GM12878 (cell line): ENCODE measurements at regions not wholly inside any gene's neighbourhood (a gene's known extent, or its start where the extent isn't known, plus 50 kb on each side); places are given as distances from the start of the nearest gene placed in this dataset.

ENCODE experiments used
- ATAC-seq: fragments of 200-7000 bp; cut with Tn5 transposase; 3 replicates; pipeline ENCODE4 v1.9.1; 2020; ENCODE audit warnings: mild to moderate bottlenecking, moderate library complexity
- BruUV-seq: library from RNA; stranded (reverse); fragments of 400-500 nt; replicated peaks from 2 replicates; lab custom pipeline; 2021; lab: Mats Ljungman, UMichigan
- CTCF ChIA-PET: fragments of 300-600 bp; sonication (Branson Sonifier 250); formaldehyde crosslinking; extraction: SDS; loops from one replicate; lab custom pipeline; 2021; ENCODE audit warnings: inconsistent platforms; lab: Yijun Ruan, JAX
- POLR2A ChIA-PET: fragments of 350-600 bp; formaldehyde crosslinking; extraction: SDS; loops from one replicate; lab custom pipeline; 2021; ENCODE audit warnings: inconsistent platforms; lab: Charles Lee
- RAD21 ChIA-PET: fragments of 300-600 bp; sonication (Branson Sonifier 250); formaldehyde crosslinking; loops from one replicate; lab custom pipeline; 2023; ENCODE audit warnings: antibody characterized with exemption; ENCODE audit not compliant: unreplicated experiment; lab: Charles Lee
- SMC1A ChIA-PET: fragments of 300-600 bp; sonication (Branson Sonifier 250); formaldehyde crosslinking; loops from one replicate; lab custom pipeline; 2023; ENCODE audit not compliant: unreplicated experiment, uncharacterized antibody; lab: Charles Lee
- DNase-seq: peaks from one replicate; pipeline ENCODE4 v3.0.0-alpha.2; 2011; ENCODE audit warnings: low read depth, low spot score
- FAIRE-seq: peaks from 3 replicates; lab custom pipeline; 2011; peaks lifted over from hg19 to GRCh38; lab: Jason Lieb, UNC
- H2AFZ ChIP-seq: 2 replicates; pipeline ENCODE4 v1.6.0; 2011; ENCODE audit warnings: low read depth, low read length, control low read depth; ENCODE audit not compliant: control insufficient read depth
- H3K27ac ChIP-seq: 2 replicates; pipeline ENCODE4 v1.5.1; 2011; ENCODE audit warnings: control low read depth; ENCODE audit not compliant: control insufficient read depth, insufficient read depth
- H3K27me3 ChIP-seq, 2 experiments: replicated peaks in 1 of 2; 2 replicates each; pipeline versions ENCODE4 v1.6.0 to v1.6.1; 2011; ENCODE audit warnings: low read length in 1 of 2; ENCODE audit not compliant: control insufficient read depth in 2 of 2, insufficient read depth in 2 of 2
- H3K36me3 ChIP-seq, 2 experiments: 2 replicates each; pipeline ENCODE4 v1.5.1; 2011; ENCODE audit warnings: low read length in 1 of 2; ENCODE audit not compliant: control insufficient read depth in 2 of 2, insufficient read depth in 2 of 2
- H3K4me1 ChIP-seq: 2 replicates; pipeline ENCODE4 v1.6.1; 2011; ENCODE audit warnings: mild to moderate bottlenecking, low read length, moderate library complexity, mixed read lengths; ENCODE audit not compliant: control insufficient read depth, insufficient read depth
- H3K4me2 ChIP-seq: 2 replicates; pipeline ENCODE4 v1.6.0; 2011; ENCODE audit warnings: control low read depth; ENCODE audit not compliant: control insufficient read depth, insufficient read depth
- H3K4me3 ChIP-seq: fragments of 200-600 bp; sonication (generic); 2 replicates; pipeline ENCODE4 v1.5.1; 2016
- H3K79me2 ChIP-seq: 2 replicates; pipeline ENCODE4 v1.6.0; 2011; ENCODE audit warnings: low read length; ENCODE audit not compliant: control insufficient read depth, insufficient read depth
- H3K9ac ChIP-seq: 2 replicates; pipeline ENCODE4 v1.8.0; 2011; ENCODE audit warnings: low read length, control low read depth, mixed read lengths; ENCODE audit not compliant: control insufficient read depth, insufficient read depth
- H3K9me3 ChIP-seq: replicated peaks from 3 replicates; pipeline ENCODE4 v1.5.1; 2011; ENCODE audit warnings: mild to moderate bottlenecking, low read length; ENCODE audit not compliant: control insufficient read depth, insufficient read depth
- H4K20me1 ChIP-seq: 2 replicates; pipeline ENCODE4 v1.6.0; 2011; ENCODE audit not compliant: control insufficient read depth, insufficient read depth
- BACH1 ChIP-seq: fragments of 450-650 bp; IDR thresholded peaks from 2 replicates; pipeline ENCODE4 v1.6.1; 2017; ENCODE audit warnings: mild to moderate bottlenecking, borderline replicate concordance
- CEBPB ChIP-seq, 2 experiments: fragments of 150-350 bp in 1 of 2; IDR thresholded peaks; 2 replicates each; pipeline ENCODE4 v1.6.1; 2012 to 2014; ENCODE audit warnings: low read depth in 2 of 2, low read length in 2 of 2, borderline replicate concordance in 1 of 2, inconsistent platforms in 1 of 2
- JUNB ChIP-seq: IDR thresholded peaks from 2 replicates; pipeline ENCODE4 v1.6.1; 2016; ENCODE audit warnings: antibody characterized with exemption, mild to moderate bottlenecking
- KDM1A ChIP-seq: fragments of 200-600 bp; sonication (generic); IDR thresholded peaks from 2 replicates; pipeline ENCODE4 v1.6.1; 2016; ENCODE audit warnings: borderline replicate concordance
- MEF2B ChIP-seq: fragments of 450-650 bp; IDR thresholded peaks from 2 replicates; pipeline ENCODE4 v1.6.1; 2018; ENCODE audit warnings: mild to moderate bottlenecking, moderate library complexity; ENCODE audit not compliant: partially characterized antibody, poor library complexity, severe bottlenecking
- NBN ChIP-seq: fragments of 450-650 bp; IDR thresholded peaks from 2 replicates; pipeline ENCODE4 v1.6.1; 2016
- NFYB ChIP-seq: IDR thresholded peaks from 2 replicates; pipeline ENCODE4 v1.6.1; 2011; ENCODE audit warnings: low read depth, mild to moderate bottlenecking, low read length, improper control_type of control experiment, moderate library complexity; ENCODE audit not compliant: insufficient read depth
- PAX5 ChIP-seq: IDR thresholded peaks from 2 replicates; pipeline ENCODE4 v1.6.1; 2011; ENCODE audit warnings: low read depth, low read length, borderline replicate concordance
- RELA ChIP-seq: fragments of 450-650 bp; IDR thresholded peaks from 2 replicates; pipeline ENCODE4 v1.8.0; 2014; ENCODE audit warnings: borderline replicate concordance; ENCODE audit not compliant: partially characterized antibody
- SIN3A ChIP-seq: IDR thresholded peaks from 2 replicates; pipeline ENCODE4 v1.6.1; 2012; ENCODE audit warnings: low read depth, low read length, improper control_type of control experiment
- ZNF217 ChIP-seq: fragments of 450-650 bp; IDR thresholded peaks from 2 replicates; pipeline ENCODE4 v1.6.1; 2017; ENCODE audit warnings: antibody characterized with exemption, mild to moderate bottlenecking
- ZNF24 ChIP-seq: fragments of 450-650 bp; IDR thresholded peaks from 2 replicates; pipeline ENCODE4 v1.6.1; 2017; ENCODE audit warnings: antibody characterized with exemption, mild to moderate bottlenecking
- WGBS: methylation state at CpG from one replicate; pipeline ENCODE4 v1.1.6; 2016; ENCODE audit warnings: low lambda C conversion rate; ENCODE audit not compliant: insufficient replicate concordance, insufficient coverage; ENCODE audit errors: missing lambda C conversion rate; 5-methylcytosine and 5-hydroxymethylcytosine counted together
- in situ Hi-C: fragments of 300-500 bp; cut with MboI; formaldehyde crosslinking; loops from 9 replicates; pipeline ENCODE4 v1.14.3; 2018; ENCODE audit warnings: mixed read lengths
- intact Hi-C: fragments of 100-400 bp; cut with micrococcal nuclease; formaldehyde crosslinking; loops from one replicate; pipeline ENCODE4 v1.14.2; 2022; ENCODE audit not compliant: unreplicated experiment
- TF ChIP-seq, protein P1 (sequence below): fragments of 450-650 bp; IDR thresholded peaks from 2 replicates; pipeline ENCODE4 v1.6.1; 2018; ENCODE audit warnings: mild to moderate bottlenecking, low read depth, moderate library complexity; ENCODE audit not compliant: partially characterized antibody
- TF ChIP-seq, protein P2 (sequence below): IDR thresholded peaks from 2 replicates; pipeline ENCODE4 v1.6.1; 2011; ENCODE audit warnings: mild to moderate bottlenecking, low read depth, low read length, moderate library complexity; ENCODE audit not compliant: insufficient replicate concordance

DNA sequence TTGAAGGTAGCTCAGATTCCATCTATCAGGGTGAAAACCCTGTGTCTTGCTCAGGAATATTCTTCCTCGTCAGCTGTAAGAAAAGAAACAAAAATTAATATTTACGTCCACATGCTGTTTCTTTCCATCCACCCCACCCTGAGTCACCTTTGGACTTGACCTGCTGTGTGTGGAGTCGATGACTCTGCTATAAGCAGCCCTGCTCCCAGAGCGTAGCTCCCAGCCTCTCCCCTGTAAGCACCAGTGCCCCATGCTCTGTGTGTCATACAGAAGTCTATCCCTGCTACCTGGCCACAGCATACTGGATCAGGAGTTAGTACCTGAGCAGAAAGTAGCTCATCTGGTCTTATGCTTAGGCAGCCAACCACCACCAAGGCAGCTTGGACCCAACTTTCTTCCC lies 223.6 kb downstream of the SOD2 start:
- FAIRE-seq (no peak), DNase-seq (no peak), ATAC-seq (no peak)
- no peaks in the 10 kb centered on the region for H3K79me2 ChIP-seq
- BruUV-seq: no TSS peak
- RAD21 ChIA-PET: no interaction called here
- SMC1A ChIA-PET: interaction anchor here (1.0 kb wide), 1 partner anchor 25 kb away, joined by 3 read pairs; no protein-coding TSS in a partner anchor
- peaks cover 3% of the 10 kb centered on the region; the same call in 1 of the 2 replicates for H3K4me1 ChIP-seq
- peaks cover 1% of the 10 kb centered on the region; the same call in 1 of the 3 replicates for H3K9me3 ChIP-seq
- POLR2A ChIA-PET: no interaction called here
- H3K4me3 ChIP-seq: no peak overlapping the region
- intact Hi-C loops (no loop called here), in situ Hi-C loops (loop anchor here (25.0 kb wide), 1 partner anchor 457 kb away; the partner anchor contains the start of gene RSPH3)
- no peak overlapping the region for H3K4me2 ChIP-seq
- H3K9ac ChIP-seq: no peak overlapping the region
- H3K27ac ChIP-seq: no peak overlapping the region
- no peaks in the 10 kb centered on the region for H3K27me3 ChIP-seq
- TF ChIP-seq MEF2B (no peak), KDM1A (no peak)
- WGBS: 64% methylated on average over 4 of the region's 4 CpGs
- CTCF ChIA-PET: interaction anchor here (1.1 kb wide), 1 partner anchor 8 kb away, joined by 3 read pairs; no protein-coding TSS in a partner anchor
- no peaks in the 10 kb centered on the region for H3K36me3 ChIP-seq
- no peak overlapping the region for H2AFZ ChIP-seq
- H4K20me1 ChIP-seq: no peaks in the 10 kb centered on the region

DNA sequence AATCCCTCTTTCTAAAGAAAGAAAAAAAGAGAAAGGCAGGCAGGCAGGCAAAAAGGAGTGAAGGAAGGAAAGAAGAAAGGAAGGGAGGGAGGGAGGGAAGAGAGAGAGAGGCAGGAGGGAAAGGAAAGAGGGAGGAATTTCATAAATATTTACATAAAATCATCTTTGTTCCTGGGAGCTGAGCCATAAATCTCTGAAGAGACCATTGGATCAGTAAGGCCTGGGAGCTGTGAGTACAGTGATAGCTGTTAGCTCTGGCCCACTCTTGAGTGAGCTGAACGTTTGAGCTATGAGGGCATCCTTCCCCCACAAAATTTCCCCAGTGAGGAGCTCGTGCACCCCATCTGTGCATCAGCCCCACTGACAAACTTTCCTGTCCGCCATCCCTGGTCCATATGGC lies 224.0 kb downstream of the SOD2 start:
- Histone ChIP-seq H2AFZ (no peak overlapping the region), H3K27me3 (no peaks in the 10 kb centered on the region), H3K36me3 (no peaks in the 10 kb centered on the region)
- TF ChIP-seq, protein P1, sequence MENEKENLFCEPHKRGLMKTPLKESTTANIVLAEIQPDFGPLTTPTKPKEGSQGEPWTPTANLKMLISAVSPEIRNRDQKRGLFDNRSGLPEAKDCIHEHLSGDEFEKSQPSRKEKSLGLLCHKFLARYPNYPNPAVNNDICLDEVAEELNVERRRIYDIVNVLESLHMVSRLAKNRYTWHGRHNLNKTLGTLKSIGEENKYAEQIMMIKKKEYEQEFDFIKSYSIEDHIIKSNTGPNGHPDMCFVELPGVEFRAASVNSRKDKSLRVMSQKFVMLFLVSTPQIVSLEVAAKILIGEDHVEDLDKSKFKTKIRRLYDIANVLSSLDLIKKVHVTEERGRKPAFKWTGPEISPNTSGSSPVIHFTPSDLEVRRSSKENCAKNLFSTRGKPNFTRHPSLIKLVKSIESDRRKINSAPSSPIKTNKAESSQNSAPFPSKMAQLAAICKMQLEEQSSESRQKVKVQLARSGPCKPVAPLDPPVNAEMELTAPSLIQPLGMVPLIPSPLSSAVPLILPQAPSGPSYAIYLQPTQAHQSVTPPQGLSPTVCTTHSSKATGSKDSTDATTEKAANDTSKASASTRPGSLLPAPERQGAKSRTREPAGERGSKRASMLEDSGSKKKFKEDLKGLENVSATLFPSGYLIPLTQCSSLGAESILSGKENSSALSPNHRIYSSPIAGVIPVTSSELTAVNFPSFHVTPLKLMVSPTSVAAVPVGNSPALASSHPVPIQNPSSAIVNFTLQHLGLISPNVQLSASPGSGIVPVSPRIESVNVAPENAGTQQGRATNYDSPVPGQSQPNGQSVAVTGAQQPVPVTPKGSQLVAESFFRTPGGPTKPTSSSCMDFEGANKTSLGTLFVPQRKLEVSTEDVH: no peak
- TF ChIP-seq, protein P2, sequence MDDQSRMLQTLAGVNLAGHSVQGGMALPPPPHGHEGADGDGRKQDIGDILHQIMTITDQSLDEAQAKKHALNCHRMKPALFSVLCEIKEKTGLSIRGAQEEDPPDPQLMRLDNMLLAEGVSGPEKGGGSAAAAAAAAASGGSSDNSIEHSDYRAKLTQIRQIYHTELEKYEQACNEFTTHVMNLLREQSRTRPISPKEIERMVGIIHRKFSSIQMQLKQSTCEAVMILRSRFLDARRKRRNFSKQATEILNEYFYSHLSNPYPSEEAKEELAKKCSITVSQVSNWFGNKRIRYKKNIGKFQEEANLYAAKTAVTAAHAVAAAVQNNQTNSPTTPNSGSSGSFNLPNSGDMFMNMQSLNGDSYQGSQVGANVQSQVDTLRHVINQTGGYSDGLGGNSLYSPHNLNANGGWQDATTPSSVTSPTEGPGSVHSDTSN: no peak
- TF ChIP-seq NFYB: no peak
- no peak for TF ChIP-seq CEBPB (IDR thresholded peaks at IDR 0.05; ENCODE audit: borderline replicate concordance in 1 of 2, low read depth in 2 of 2, low read length in 2 of 2)
- no peak for TF ChIP-seq SIN3A
- no peak for TF ChIP-seq RELA
- TF ChIP-seq ZNF217: no peak
- no peak for TF ChIP-seq NBN
- TF ChIP-seq ZNF24: no peak
- no peak for TF ChIP-seq JUNB
- TF ChIP-seq BACH1: no peak
- TF ChIP-seq PAX5: no peak
- TF ChIP-seq, all 136 proteins: peak for 0
- ChIA-PET CTCF (interaction anchor here (1.1 kb wide), 1 partner anchor 8 kb away, joined by 3 read pairs; no protein-coding TSS in a partner anchor), SMC1A (interaction anchor here (1.0 kb wide), 1 partner anchor 26 kb away, joined by 3 read pairs; no protein-coding TSS in a partner anchor), POLR2A (no interaction called here), RAD21 (no interaction called here)
- Histone ChIP-seq H3K27ac (no peak overlapping the region), H3K9ac (no peak overlapping the region), H3K4me2 (no peak overlapping the region), H3K4me1 (peaks cover 3% of the 10 kb centered on the region; the same call in 1 of the 2 replicates), H4K20me1 (no peaks in the 10 kb centered on the region), H3K9me3 (peaks cover 1% of the 10 kb centered on the region; the same call in 1 of the 3 replicates), H3K4me3 (no peak overlapping the region), H3K79me2 (no peaks in the 10 kb centered on the region)
- in situ Hi-C loops: loop anchor here (25.0 kb wide), 1 partner anchor 457 kb away; the partner anchor contains the start of gene RSPH3
- DNase-seq: no peak
- no peak for ATAC-seq
- BruUV-seq: no TSS peak
- FAIRE-seq: no peak
- intact Hi-C loops: no loop called here
- 9% methylated on average over 3 of the region's 3 CpGs for WGBS
